AG10803 (cell line): ENCODE measurements at regions not wholly inside any gene's neighbourhood (a gene's known extent, or its start where the extent isn't known, plus 50 kb on each side); places are given as distances from the start of the nearest gene placed in this dataset.

Experiments used
- DNase-seq: peaks from one replicate; pipeline ENCODE4 v3.0.0; 2010; ENCODE audit warnings: low read depth
- H3K4me3 ChIP-seq: 2 replicates; pipeline ENCODE4 v1.5.1; 2011; ENCODE audit warnings: mild to moderate bottlenecking, low read length, control low read depth
- TF ChIP-seq, protein P1 (sequence below): conservative IDR thresholded peaks from 2 replicates; pipeline ENCODE4 v1.5.1; 2011; ENCODE audit warnings: mild to moderate bottlenecking, low read length, control low read depth, inconsistent platforms

DNA sequence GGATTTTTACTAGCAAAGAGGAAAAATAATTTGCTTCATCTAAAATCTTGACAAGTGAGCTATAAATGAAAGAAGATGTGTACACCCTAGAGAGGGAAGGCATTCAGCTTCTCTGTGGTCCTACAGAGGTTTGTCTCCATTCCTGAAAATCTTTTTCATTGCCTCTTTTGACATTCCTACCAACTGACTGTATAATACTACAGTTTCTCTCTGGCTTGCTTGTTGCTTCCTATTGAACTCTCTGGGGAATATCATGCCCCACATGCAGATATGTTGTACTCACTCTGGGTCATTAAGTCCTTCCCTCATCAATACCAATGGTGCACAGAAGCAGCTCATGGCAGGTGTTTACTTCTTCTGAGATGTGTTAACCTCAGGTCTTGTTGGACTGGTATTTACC, 371.2 kb upstream of the PLXNA2 start:
- TF ChIP-seq, protein P1, sequence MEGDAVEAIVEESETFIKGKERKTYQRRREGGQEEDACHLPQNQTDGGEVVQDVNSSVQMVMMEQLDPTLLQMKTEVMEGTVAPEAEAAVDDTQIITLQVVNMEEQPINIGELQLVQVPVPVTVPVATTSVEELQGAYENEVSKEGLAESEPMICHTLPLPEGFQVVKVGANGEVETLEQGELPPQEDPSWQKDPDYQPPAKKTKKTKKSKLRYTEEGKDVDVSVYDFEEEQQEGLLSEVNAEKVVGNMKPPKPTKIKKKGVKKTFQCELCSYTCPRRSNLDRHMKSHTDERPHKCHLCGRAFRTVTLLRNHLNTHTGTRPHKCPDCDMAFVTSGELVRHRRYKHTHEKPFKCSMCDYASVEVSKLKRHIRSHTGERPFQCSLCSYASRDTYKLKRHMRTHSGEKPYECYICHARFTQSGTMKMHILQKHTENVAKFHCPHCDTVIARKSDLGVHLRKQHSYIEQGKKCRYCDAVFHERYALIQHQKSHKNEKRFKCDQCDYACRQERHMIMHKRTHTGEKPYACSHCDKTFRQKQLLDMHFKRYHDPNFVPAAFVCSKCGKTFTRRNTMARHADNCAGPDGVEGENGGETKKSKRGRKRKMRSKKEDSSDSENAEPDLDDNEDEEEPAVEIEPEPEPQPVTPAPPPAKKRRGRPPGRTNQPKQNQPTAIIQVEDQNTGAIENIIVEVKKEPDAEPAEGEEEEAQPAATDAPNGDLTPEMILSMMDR, result no peak
- no peak overlapping the region for H3K4me3 ChIP-seq
- DNase-seq, result peak; percentile 54

DNA sequence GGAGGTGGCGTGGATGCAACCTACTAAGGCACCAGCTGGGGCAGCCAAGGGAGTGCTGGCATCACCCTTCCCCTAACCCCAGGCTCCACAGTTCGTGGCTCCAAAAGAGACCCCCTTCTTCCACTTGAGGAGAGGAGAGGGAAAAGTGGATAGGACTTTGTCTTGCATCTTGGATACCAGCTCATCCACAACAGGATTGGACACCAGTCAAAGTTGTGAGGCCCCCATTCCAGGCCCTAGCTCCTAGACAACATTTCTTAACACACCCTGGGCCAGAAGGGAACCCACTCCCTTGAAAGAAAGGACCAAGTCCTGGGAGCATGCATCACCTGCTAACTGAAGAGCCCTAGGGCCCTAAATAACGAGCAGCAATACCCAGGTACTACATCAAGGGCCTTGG, 372.6 kb upstream of the PLXNA2 start:
- DNase-seq, result no peak
- TF ChIP-seq, protein P1, result no peak
- no peak overlapping the region for H3K4me3 ChIP-seq

DNA sequence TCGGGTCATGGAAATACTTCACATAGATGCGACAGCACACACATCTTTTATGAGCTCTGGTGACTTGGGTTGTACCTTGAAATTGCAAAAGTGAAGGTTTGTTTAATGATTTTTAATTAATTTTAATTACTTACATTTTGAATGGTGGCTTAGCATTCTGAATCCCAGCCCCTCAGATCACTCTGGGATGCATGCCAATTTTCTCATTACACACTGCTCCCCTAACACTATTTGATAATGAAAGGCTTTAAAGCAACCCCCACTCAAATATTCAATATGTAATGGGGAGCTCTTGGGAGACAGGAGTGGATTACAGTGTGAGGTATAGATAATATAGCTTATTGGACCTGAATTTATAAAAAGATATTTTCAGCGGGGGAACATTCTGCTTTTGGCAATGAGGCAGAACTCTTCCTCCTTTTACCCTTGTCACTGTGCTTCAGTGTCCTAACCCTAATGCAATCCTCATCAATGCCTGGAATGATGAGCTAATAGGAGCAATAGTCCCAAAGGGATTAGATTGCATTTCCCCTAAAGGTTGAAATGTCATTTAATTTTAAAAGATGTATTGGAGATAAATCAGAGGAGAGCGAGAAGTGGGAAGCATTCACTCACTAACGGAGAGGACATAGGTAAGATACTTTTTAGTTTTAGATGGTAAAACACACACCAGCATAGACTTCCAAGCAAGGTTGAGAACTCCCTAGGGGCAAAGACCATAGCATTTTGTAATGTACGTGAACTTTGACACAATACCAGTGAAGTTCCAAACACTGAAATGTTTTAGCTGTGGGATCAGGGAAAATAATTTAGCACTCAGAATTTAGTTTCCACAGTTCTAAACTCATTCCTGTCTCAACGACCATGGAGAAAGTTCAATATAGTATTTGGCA, 384.1 kb upstream of the PLXNA2 start:
- DNase-seq, result no peak
- no peak overlapping the region for H3K4me3 ChIP-seq
- TF ChIP-seq, protein P1, result no peak

DNA sequence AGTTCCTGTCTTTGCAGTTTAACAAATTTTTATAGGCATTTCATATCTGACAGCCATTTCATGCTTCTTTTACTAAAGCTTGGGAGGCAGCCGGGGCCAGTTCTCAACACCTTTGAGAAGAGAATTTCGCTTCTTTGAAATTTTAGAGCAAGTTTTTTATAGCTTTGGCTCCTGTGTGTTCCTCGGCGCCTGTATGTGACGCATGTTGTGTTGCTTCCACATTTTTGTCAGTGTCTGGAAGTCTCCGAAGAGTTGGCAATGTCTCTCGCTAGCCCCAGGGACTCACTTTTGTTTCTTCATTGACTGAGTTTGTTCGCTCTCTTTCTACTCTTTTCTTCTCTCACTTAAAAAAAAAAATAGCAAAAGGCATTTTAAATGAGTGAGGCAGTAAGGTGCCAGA, 386.9 kb upstream of the PLXNA2 start:
- TF ChIP-seq, protein P1, result no peak
- no peak for DNase-seq
- no peak overlapping the region for H3K4me3 ChIP-seq

DNA sequence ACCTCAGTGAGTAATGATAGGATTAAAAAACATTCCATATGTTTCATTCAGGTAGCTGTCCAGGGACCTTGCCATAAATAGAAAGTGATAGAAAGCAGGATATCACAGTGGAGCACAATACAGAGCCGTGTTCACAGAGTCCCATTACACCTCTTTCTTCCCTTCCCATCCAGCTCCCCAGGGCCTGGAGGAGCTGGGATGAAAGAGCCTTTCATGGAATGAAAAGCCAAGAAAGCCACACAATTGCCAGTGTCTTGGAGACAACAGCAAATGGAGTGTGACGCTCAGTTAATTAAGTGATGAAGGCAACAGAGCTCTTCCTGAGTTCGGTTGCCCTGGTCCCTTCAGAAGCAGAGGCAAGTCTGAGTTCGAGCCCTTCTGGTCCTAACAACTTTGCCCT, 387.3 kb upstream of the PLXNA2 start:
- H3K4me3 ChIP-seq, result no peak overlapping the region
- DNase-seq, result no peak
- TF ChIP-seq, protein P1, result no peak

DNA sequence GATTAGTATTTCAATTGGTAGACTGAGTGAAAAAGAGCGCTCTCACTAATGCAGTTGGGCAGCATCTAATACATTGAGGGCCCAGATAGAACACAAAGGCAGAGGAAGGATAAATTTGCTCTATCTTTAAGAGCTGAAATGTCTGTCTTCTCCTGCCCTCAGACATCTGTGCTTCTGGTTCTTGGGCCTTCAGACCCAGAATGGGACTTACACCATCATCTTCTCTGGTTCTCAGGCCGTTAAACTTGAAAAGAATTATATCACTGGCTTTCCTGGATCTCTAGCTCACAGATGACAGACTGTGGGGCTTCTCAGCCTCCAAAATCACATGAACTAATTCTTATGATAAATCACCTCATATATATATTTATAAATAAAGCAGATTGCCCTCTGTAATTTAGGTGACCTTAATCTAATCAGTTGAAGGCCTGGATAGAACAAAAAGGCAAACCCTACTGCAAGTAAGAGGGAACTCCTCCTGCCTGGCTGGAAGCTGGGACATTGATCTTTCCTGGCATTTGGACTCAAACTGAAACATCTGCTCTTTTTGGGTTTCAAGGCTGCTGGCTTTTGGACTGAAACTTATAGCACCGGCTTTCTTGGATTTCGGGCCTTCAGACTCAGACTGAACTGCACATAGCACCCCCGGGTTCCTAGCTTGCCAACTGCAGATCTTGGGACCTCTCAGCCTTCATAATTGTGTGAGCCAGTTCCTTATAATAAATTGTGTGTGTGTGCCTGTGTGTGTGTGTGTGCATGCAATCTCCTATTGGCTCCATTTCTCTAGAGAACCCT, 390.4 kb upstream of the PLXNA2 start:
- DNase-seq, result no peak
- TF ChIP-seq, protein P1, result no peak
- no peak overlapping the region for H3K4me3 ChIP-seq
